HL-60/S4 treated with phorbol 12-myristate 13-acetate at 8.2 ng/mL for 4 days and 3 days (cell line): ENCODE measurements at regions not wholly inside any gene's neighbourhood (a gene's known extent, or its start where the extent isn't known, plus 50 kb on each side); places are given as distances from the start of the nearest gene placed in this dataset.

Experiments
- in situ Hi-C: fragments of 300-500 bp; cut with MboI; formaldehyde crosslinking; loops from 2 replicates; pipeline ENCODE4 v1.15.0; 2022; ENCODE audit warnings: low sequenced_read_pairs

- in situ Hi-C loops, result loop anchor here (25.0 kb wide), 1 partner anchor 566 kb away; no protein-coding TSS in a partner anchor
These were observed 101.8 kb downstream of the CAND1 start for GRCh38 chr12:67370979-67371378.

- in situ Hi-C loops, result no loop called here
These were observed 107.9 kb downstream of the CAND1 start for GRCh38 chr12:67377021-67377420.

DNA sequence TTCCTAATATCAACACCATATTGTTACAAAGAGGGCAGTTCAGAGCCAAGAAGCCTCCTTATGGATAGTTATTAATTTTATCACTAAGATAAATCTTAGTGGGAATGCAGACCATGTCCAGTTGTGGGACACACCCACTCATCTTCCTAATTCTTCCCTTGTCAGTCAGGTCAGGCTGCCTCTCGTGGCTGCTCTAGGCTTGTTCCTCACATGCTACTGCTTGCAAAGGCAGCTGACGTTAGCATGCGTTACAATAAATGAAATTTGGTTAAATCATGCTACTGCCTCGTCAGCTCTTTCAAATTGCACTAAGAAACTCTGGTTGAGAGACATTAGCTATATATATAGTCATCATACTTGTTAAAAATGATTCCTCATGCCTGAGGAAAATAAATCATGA, 108.4 kb downstream of the CAND1 start:
- in situ Hi-C loops, result no loop called here

GRCh38 chr12:67382241-67382871, 113.2 kb downstream of the CAND1 start:
- in situ Hi-C loops, result no loop called here

GRCh38 chr12:67386869-67387565, 117.9 kb downstream of the CAND1 start:
- in situ Hi-C loops, result no loop called here

DNA sequence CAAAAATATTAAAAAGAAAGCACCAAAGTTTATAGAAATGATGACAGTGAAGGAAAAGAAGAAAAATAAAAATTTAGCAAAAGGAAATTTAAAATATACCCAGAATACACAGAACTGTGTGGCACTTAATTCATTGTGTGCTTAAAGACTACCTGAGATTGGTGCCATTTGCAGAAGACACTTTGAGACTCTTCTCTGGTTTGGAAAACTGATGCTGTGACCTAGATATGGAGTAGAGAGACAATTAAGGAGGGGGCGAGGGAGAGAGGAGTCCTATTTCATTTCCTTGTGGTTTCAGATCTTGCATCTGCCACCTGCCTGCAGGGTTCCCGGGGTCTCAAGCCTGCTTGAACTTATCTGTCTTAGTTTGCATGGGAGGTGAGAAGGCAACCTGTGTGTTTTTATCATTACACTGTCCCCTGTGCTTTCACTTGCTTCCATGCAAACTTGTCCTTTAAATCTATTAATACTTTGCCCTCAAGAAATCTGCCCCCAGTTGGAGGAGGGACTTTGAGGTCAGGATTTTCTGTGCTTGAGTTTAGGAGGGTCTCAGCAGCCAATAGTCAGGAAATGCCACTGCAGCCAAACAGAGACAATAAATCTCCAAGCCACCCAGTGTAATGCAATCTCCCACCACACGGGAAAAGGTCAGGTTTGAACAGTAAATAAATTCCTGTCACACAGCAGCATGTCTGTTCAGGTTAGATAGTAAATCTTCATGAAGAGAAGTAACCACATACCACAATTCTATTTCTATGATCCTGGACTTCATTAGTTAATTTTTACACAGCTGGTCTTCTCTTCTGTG, 119.4 kb downstream of the CAND1 start:
- in situ Hi-C loops, result no loop called here

DNA sequence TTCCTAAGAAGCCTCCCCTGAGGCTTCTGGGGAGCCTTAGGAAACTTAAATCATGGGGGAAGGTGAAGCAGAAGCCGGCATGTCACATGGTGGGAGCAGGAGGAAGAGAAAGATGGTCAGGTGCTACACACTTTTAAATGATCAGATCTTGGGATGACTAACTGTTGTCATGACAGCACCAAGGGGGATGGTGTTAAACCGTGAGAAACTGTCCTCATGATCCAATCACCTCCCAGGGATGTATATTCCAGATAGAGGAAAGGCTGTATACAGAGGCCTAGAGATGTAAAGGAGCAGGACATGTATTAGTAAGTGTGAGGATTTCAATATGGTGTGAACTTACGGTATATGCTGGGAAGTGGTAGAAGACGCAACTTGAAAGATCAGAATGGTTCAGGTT, 121.1 kb downstream of the CAND1 start:
- in situ Hi-C loops, result no loop called here

DNA sequence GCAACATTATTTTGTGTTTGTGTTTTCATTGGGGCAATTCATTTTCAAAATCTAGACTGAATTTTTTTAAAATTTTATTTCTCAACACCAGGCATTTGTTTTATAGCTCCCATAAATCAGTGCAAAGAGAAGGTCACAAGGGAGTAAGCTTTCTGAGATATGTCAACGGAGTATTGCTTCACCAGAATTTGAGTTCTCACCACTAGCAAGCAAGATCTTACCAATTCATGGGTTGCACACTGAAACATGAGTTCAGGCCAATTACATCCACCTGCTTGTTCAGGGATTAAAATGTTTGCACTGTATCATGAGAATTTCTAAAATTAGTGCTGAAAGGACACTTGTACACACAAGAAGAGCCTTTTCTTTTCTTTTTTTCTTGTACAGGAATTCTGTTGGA, 121.9 kb downstream of the CAND1 start:
- in situ Hi-C loops, result no loop called here

- in situ Hi-C loops, result no loop called here
These were observed 122.5 kb downstream of the CAND1 start for GRCh38 chr12:67391656-67392055.

DNA sequence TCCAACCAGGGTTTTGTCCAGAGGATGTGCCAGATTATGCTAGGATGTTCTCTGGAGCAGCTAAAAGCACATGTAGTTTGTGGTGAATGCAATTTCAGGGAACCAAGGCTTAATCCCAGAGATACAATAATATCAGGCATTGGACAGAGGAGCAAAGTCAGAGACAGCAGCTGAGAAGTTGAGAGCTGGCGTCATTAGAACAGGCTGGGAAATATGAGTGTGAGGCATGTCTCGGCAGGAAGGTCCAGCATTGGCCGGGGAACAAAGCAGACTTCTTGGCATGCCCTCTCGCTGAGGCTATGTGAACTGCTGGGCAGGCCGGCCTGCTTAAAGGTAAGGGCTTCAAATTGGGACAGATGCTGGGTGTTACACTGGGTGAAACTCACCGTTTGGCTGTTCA, 125.4 kb downstream of the CAND1 start:
- in situ Hi-C loops, result no loop called here

DNA sequence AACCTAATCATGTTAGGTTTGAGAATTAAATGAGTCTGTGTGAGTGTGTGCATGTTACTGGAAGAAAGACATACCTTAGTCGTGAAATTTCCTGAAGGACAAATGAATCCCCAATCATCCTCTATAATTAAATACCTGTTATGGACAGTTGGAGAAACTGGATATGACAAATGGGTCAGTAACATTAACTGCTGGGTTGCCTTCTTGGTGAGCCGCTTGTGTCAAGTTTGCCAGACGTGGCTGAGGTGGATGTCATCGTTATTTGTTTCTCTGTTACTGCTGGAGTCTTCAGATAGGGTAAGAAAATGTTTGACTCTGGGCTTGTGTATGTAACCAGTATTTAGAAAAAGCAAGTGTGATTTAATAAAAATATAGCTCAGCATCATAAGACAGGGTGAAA, 131.6 kb downstream of the CAND1 start:
- in situ Hi-C loops, result no loop called here

GRCh38 chr12:67410246-67410645, 141.1 kb downstream of the CAND1 start:
- in situ Hi-C loops, result no loop called here

DNA sequence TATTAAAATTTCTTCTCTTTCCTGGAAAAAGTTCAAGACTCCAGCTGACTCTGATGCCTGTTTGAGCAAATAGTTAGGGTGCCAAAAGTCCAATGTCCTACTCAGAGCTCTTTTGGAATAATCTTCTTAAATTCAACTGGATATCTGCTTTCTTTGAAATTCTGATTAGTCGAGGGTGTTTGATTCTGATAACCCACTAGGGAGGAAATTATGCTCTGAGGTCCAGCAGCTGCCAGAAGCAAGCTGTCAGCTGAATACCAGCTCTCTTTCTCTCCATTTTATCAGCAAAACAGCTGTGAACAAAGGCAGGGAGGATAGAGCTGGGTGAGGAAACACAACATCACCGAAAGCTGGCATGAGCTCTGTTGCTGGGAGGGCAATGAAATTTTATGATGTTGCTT, 141.5 kb downstream of the CAND1 start:
- in situ Hi-C loops, result no loop called here

DNA sequence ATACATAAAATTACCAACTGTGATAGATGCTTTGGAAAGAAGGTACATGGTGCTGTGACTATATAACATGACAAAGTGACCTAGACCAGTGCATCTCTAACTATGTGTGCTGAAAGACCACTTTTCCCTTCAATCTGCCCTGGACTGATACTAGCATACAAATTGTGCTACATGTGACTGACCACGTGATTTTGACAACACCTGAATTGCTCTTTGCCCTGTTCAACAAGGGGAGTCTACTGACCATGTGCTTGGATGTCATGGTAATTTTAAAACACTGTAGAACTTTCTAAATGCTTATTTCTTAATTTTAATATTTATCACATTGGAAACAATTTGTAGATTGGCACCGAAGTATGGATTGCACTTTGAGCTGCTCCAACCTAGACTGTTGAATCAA, 142.4 kb downstream of the CAND1 start:
- in situ Hi-C loops, result no loop called here

DNA sequence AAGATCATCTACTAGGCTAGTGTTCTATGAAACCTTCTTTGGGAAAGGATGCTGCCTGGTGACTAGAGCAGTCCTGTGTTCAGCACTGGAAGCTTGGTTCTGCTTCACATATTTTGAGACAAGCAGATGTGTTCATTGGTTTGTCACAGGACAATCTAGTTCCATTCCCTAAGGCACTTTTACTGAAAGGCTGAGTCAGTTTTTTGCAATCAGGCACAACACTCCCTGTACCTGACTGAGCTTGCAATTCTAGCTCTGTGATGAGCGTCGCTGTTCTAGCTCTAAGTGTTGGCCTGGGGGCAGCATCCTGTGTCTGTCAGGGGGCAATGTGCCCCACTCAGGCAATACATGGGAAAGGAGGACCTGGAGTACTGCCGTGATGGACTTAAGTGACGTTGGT, 144.4 kb downstream of the CAND1 start:
- in situ Hi-C loops, result no loop called here

- in situ Hi-C loops, result no loop called here
These were observed 145.0 kb downstream of the CAND1 start for GRCh38 chr12:67414011-67414715.

DNA sequence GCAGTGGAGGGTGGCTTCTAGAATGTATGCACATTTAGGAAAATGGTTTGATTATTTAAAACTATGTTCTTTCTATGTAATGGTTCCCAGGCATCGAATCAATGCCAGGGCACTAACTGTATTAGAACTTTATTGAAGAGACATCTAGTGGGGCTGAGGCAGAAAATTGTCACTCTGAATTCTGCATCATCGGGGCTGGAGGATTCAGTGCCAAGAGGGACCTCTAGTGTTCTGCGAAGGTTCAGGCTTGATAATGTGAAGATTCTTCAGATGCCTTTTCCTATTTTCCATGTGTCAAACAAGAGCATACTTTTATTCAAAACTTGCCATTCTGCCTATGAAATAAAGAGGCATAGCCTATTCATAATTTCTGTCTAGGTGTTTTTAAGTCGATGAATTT, 146.3 kb downstream of the CAND1 start:
- in situ Hi-C loops, result no loop called here

GRCh38 chr12:67419810-67420209, 150.7 kb downstream of the CAND1 start:
- in situ Hi-C loops, result no loop called here

- in situ Hi-C loops, result no loop called here
These were observed 151.3 kb downstream of the CAND1 start for GRCh38 chr12:67420506-67420905.

DNA sequence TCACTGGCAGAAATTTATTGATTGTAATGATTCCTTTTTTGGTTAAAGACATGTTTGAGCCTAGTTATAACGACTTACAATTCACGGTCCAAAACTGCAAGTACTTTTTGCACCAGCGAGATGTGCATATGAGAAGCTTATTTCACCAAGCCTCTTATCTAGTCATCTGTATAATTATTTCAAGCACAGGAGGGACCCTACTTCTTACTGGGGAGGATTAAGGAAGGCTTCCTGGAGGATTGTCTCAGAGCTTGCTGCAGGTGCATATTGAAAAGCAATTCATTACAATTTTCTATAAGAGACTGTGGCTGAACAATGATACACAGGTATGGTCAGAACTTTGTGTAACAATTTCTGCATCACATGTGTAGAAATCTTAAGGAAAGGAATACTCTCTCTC, 152.9 kb downstream of the CAND1 start:
- in situ Hi-C loops, result no loop called here

- in situ Hi-C loops, result no loop called here
These were observed 155.6 kb downstream of the CAND1 start for GRCh38 chr12:67424784-67425183.
